NCI-H1092 treated with DMSO at 0.1 percent for 48 hours (cell line): ENCODE measurements at regions not wholly inside any gene's neighbourhood (a gene's known extent, or its start where the extent isn't known, plus 50 kb on each side); places are given as distances from the start of the nearest gene placed in this dataset.

Source experiments
- DNase-seq: peaks from one replicate; lab custom pipeline; 2025; lab: John Stamatoyannopoulos, UW

GRCh38 chr5:4068171-4068570 lies 472.5 kb downstream of the IRX1 start:
- DNase-seq = no peak

- DNase-seq = no peak
Observed at GRCh38 chr5:4078544-4078943, 482.9 kb downstream of the IRX1 start.

- DNase-seq = no peak
Observed at GRCh38 chr5:4079831-4080230, 484.2 kb downstream of the IRX1 start.

- no peak for DNase-seq
Observed at GRCh38 chr5:4080370-4080769, 484.7 kb downstream of the IRX1 start.

GRCh38 chr5:4081059-4081458 lies 485.4 kb downstream of the IRX1 start:
- DNase-seq = no peak

- no peak for DNase-seq
Observed at GRCh38 chr5:4081466-4081865, 485.8 kb downstream of the IRX1 start.

GRCh38 chr5:4082966-4083564 lies 487.4 kb downstream of the IRX1 start:
- DNase-seq = no peak

- DNase-seq = no peak
Observed at GRCh38 chr5:4083591-4084337, 488.1 kb downstream of the IRX1 start.

GRCh38 chr5:4086081-4086480 lies 490.4 kb downstream of the IRX1 start:
- no peak for DNase-seq

- no peak for DNase-seq
Observed at GRCh38 chr5:4087110-4087509, 491.5 kb downstream of the IRX1 start.

GRCh38 chr5:4089087-4089486 lies 493.5 kb downstream of the IRX1 start:
- DNase-seq = no peak

- DNase-seq = no peak
Observed at GRCh38 chr5:4093236-4093635, 497.6 kb downstream of the IRX1 start.

- DNase-seq = no peak
Observed at GRCh38 chr5:4093970-4094369, 498.3 kb downstream of the IRX1 start.

- DNase-seq = no peak
Observed at GRCh38 chr5:4095918-4096630, 500.4 kb downstream of the IRX1 start.

- no peak for DNase-seq
Observed at GRCh38 chr5:4097199-4097598, 501.6 kb downstream of the IRX1 start.

GRCh38 chr5:4098226-4098625 lies 502.6 kb downstream of the IRX1 start:
- no peak for DNase-seq

GRCh38 chr5:4099386-4099785 lies 503.8 kb downstream of the IRX1 start:
- no peak for DNase-seq

GRCh38 chr5:4100739-4101138 lies 505.1 kb downstream of the IRX1 start:
- DNase-seq = no peak

GRCh38 chr5:4101189-4101588 lies 505.6 kb downstream of the IRX1 start:
- no peak for DNase-seq

- no peak for DNase-seq
Observed at GRCh38 chr5:4104831-4105597, 509.4 kb downstream of the IRX1 start.

GRCh38 chr5:4108690-4109089 lies 513.1 kb downstream of the IRX1 start:
- DNase-seq = no peak

GRCh38 chr5:4113426-4113825 lies 517.8 kb downstream of the IRX1 start:
- DNase-seq = no peak

GRCh38 chr5:4113905-4114304 lies 518.3 kb downstream of the IRX1 start:
- DNase-seq = no peak
